ENCODE measurements at regions not wholly inside any gene's neighbourhood (a gene's known extent, or its start where the extent isn't known, plus 50 kb on each side); places are given as distances from the start of the nearest gene placed in this dataset.
"Not testable (repeated sequence)": the region's sequence is repeated elsewhere in the genome, so short reads cannot be mapped to it uniquely, and the experiment has no call there.

DNA sequence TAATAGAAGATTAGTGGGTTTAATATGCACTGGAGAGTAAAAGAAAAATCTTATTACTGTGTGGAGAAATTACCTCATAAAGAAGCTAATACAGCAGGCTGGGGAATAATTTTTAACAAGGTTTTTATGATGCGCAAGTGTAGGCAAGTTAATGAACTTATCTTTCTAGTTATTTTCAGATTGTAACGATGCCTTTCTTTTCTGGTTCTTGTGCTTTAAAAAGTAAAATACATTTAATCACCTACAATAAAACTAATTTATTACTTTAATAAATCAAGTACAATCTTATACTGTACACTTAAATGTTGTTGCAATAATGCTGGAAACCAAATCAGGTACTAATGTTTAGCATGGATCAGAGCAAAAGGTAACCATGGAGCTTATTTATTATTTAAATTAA, 266.6 kb downstream of the ZIC1 start:
- DNase-seq, result no peak

DNA sequence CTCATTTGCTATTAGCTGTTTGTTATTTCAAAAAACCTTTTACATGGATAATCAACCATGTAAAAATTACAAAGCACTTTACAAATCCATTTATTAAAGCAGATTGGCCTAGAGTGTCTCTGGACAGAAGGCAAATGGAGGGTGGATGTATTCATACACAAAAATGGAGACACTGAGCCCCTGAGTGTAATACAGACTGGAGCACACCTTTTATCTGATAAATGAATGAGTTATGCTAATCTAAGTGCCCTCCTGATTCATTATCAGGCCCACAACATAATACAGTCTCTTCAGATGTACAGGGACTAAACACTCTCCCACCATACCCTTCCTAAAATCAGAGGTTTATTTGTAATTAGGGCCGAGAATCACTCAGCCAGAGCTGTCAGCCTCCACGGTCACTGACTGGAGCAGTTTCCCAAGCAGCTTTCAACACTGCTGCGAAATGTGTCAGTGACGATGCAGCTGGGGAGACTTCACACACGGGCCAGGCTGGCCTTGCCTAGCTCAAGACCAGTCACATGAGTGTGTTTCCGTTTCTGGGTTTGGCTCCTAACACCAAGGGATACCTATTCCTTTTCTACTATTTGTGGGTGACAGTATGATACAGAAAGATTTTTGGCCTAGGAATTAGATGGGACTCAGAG, 271.8 kb downstream of the ZIC1 start:
- DNase-seq, result no peak

DNA sequence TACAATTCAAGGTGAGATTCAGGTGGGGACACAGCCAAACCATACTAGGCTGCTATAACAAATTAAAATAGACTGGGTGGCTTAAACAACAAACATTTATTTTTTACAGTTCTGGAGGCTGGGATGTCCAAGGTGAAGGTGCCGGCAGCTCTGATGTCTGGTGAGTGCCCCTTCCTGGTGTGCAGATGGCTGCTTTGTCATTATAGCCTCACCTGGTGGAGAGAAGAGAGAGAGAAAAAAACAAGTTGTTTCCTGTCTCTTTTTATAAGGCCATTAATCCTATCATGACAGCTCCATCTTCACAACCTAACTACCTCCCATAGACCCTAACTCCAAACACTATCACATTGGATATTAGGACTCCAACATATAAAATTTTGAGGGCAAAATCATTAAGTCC, 279.7 kb downstream of the ZIC1 start:
- no peak for DNase-seq

DNA sequence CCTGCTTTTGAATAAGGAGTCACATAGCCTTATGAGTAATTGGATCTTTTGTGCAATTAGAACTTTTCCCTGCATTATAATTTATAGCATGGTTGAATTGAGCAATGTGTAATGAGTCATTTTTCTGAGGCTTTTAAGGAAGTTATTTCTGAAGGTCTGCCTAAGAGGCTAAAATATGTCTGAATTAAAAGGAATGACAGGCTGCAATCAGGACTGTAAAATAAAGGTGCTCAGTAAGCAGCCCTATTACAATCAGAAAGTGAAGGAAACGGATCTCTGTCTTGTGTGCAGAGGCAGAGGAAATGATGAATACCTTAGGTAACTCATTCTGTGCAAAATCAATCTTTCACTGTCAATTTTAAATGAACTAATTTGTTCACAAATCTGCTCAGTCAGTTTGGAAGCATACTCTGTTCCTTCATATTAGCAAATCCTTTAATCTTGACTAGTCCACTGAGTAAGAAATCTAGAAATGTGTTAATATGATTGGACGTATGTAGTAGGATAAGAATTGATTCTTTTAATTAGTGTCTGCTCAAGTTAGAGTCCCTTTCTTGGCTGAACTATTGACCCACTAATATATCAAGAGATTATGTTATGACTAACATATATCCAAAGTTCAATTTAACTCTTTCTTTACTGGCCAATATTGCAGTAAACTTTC, 290.1 kb downstream of the ZIC1 start:
- DNase-seq, result no peak

DNA sequence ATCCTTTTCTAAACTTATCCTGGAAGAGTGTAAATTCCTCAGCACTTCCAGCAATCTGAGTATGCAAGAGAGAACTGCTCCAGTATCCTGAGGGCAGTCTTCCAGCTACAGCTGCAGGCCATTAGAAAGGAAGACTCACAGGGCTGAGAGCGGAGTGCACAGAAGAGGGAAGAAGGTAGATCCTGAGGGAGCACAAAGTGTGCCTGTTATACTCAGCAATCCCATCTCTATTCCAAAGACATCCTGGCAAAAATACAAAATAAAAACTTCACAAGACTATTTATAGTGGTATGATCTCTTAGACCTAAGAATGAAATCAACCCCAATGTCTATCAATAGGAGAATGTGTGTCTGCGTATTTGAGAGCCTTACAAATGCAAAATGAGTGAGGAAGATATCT, 292.0 kb downstream of the ZIC1 start:
- DNase-seq, result no peak

DNA sequence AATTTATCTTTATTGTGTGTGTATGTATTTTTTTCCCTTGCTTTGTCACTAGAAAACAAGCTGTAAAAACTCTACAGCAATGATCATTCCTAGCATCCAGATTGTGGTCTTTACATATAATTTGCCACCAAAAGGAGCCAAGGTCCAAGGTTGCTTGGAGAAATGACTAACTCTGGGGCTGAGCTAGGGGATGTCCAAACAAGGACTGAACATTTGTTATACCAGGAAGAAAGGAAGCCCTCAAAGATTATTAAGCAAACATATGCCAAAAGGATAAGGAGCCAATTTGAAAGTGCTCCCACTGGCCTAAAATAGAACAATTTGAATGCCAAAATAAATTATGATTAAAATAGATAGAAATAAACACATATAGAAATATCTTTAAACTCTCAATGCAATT, 293.3 kb downstream of the ZIC1 start:
- no peak for DNase-seq

DNA sequence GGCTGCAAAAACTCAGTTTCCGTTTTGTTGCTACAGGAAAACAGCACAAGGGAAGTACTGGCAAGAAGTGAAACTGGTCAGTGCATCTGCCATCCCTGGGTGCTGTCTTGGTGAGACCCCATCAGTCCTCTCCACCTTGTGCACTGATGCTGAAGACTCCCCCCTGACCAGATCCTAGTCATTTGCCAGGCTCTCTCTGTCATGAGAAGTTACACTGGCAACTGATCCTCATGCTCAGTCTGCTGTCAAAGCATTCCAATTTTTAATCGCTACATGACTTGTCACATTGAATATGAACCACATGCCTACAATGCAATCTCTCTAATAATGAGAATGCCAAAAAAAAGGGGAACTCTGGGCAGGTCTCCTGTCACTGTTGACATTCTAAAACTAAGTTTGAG, 296.5 kb downstream of the ZIC1 start:
- no peak for DNase-seq

DNA sequence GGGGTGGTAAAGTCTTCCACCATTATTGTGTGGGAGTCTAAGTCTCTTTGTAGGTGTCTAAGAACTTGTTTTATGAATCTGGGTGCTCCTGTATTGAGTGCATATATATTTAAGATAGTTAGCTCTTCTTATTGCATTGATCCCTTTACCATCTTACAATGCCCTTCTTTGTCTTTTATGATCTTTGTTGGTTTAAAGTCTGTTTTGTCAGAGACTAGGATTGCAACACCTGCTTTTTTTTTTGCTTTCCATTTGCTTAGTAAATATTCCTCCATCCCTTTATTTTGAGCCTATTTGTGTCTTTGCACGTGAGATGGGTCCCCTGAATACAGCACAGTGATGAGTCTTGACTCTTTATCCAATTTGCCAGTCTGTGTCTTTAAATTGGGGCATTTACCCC, 301.6 kb downstream of the ZIC1 start:
- not testable (repeated sequence) for DNase-seq

DNA sequence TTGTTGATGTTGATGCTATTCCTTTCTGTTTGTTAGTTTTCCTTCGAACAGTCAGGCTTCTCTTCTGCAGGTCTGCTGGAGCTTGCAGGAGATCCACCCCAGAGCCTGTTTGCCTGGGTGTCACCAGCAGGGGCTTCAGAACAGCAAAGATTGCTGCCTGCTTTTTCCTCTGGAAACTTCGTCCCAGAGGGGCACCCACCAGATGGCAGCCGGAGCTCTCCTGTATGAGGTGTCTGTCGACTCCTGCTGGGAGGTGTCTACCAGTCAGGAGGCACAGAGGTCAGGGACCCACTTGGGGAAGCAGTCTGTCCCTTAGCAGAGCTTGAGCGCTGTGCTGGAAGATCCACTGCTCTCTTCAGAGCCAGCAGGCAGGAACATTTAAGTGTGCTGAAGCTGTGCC, 303.2 kb downstream of the ZIC1 start:
- no peak for DNase-seq

DNA sequence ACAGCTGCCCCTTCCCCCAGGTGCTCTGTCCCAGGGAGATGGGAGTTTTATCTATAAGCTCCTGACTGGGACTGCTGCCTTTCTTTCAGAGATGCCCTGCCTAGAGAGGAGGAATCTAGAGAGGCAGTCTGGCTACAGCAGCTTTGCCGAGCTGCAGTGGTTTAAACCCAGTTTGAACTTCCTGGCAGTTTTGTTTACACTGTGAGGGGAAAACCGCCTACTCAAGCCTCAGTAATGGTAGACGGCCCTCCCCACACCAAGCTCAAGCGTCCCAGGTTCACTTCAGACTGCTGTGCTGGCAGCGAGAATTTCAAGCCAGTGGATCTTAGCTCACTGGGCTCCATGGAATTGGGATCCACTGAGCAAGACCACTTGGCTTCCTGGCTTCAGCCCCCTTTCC, 303.6 kb downstream of the ZIC1 start:
- DNase-seq, result not testable (repeated sequence)

DNA sequence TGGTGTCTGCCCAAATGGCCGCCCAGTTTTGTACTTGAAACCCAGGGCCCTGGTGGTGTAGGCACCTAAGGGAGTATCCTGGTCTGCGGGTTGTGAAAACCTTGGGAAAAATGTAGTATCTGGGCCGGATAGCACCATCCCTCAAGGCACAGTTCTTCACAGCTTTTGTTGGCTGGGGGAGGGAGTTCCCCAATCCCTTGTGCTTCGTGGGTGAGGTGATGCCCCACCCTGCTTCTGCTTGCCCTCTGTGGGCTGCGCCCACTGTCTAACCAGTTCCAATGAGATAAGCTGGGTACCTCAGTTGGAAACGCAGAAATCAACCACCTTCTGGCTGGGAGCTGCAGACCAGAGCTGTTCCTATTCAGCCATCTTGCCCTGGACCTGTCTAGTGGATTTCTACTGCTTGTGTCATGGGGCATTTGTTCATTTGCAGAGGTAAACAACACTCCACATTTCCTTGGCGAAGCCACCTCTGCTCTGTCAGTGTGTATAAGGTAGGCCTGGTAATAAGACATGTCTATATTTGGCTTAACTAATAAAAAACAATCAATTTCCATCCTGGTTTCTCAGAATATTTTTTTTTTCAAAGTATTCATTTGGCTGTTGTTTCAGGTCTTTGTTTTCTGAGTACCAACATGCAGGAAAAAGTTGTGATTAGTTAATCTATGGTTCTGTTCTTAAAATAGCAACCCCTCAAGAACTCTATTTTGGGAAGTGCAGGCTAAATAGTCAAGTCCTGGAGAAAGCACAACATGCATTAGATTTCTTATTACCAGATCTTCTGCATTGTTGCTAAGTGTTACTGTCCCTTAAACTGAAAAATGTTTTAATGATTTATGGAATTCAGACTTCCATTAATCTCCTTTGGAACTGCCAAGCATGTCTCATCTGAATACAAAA, 304.3 kb downstream of the ZIC1 start:
- no peak for DNase-seq

DNA sequence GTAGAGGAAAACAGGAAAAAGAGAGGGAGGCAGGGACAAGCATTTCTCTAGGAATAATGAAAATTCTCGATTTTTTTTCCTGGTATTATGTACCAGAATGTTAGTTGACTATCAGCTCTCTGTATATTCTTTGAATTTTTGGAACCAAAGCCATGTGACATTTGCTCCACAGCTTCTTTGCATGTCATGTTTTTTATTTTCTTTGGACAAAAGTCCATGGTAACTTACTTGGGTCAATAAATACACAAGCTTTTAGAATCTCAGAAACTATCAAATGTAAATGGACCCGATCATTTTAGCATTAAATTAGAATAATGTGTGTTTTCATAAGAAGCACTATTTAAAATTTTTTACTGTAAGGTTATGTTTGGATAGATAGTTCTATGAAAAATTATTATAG, 320.5 kb downstream of the ZIC1 start:
- DNase-seq, result no peak

DNA sequence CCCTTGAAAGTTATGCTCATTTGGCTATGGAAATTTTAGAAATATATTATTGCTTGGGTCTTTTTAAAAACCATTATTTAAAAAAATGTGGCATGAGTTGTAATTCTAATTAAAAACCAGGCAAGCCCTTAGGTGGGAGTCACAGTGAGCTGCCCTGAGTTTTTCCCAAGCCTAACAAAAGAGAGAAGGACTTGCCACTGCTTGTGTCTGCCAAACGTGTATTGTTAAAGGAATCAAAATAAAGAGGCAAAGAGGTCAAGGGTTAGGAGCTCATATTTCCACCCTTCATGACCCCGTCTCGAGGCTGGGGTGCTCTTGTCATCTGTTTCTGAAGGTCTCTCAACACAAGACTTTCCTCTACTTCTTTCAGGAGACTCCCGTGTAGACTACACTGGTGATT, 321.1 kb downstream of the ZIC1 start:
- no peak for DNase-seq

DNA sequence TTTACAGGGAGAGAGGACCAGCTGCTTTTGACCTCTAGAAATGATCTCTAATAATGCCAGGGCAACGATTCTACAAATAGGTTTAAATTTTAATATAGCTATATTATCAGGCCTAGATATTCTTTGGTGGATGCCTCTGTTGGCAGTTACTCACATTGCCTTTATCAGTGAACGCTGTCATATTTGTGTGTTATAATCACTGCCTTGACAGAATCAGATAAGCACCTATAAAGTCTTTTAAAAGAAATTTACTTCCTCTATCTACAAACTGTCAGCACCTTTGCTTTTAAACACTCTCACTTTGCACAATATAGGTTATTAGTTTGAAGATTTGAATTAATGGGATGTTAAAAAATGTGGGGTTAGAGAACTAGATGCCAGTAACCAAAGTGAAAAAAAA, 324.1 kb downstream of the ZIC1 start:
- DNase-seq, result no peak

DNA sequence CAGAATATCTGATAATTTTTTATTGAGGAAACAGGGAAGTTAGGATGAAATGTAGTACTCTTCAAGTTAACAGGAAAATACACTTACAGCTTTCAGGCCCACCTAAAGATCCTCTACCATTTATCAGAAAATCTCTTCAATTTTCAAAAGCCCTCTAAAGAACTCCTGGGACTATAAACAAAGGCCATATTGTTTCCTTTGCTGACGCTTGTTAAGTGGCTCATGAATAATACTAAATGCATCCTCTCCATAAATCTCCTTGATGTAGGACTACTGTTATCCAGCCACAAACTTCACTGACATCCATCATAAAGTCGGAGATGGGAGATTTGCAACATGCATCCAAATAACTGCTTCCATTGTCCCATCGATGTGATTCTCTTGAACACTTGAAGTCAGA, 326.5 kb downstream of the ZIC1 start:
- no peak for DNase-seq

DNA sequence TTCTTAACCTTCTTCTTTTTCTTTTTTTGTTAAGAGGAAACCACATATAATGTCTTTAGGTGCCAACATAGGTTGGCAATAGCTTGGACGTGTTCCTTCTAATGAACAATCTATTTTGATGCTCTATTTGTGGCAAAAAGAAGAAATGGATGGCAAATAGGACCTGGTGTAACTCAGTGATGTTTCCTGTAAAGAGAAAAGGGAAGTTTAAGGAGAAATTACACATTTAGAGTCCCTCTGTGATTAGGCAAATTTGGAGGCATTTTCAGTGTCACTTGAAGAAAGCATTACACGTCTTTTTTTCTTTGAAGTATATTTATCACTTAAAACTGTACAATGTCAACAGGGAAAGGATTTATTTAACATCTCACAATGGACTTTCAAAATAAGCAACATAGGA, 327.1 kb downstream of the ZIC1 start:
- no peak for DNase-seq

DNA sequence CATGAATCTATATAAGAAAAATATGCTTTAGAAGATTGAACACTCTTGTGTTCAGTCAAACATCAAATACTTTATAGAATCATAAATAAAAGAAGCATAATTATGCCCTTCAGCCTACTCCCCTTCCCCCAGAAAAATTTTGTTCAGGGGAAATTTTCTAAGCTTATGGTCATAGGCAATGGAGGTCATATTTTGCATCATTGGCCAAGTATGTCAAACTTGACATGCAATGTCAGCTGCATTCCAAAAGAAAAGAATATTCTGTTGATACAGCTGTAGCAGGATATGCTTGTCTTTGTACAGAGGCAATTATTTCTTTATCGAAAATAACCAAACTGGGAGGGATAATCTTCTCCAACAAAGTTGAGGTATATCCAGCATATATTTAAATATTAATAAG, 328.2 kb downstream of the ZIC1 start:
- DNase-seq, result no peak

DNA sequence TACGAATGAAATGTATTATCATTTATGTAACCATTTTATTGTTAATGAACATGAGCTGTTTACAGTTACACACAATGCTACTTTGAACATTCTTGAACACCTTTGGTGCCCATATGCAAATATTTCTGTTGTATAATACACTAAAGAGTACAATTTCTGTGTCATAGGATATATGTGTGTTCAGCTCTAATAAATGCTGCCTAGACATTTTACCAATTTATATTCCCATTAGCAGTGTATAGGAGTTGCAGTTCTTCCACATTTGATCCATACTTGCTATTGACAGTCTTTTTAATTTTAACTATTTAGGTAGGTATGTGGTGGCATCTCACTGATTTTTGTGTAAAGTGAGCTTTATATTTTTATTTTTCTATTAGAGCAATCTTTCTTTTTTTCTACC, 331.8 kb downstream of the ZIC1 start:
- DNase-seq, result no peak

DNA sequence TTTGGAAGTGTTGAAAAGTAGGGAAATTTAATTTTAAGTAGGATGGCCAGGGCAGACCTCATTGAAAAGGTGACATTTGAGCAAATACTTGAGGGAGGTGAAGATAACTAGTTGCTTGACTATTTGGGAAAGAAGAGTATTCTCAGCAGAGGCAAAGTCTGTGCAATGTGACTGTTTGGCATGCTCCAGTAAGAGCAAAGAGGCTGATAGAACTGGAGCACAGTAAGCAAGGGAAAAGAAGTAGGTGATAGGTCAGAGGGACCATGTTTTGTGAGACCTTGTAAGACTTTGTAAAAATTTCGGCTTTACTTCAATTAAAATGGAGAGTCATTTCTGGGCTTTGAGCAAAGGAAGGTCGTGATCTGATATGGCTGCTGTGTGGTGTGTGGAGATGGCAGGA, 335.8 kb downstream of the ZIC1 start:
- DNase-seq, result no peak

DNA sequence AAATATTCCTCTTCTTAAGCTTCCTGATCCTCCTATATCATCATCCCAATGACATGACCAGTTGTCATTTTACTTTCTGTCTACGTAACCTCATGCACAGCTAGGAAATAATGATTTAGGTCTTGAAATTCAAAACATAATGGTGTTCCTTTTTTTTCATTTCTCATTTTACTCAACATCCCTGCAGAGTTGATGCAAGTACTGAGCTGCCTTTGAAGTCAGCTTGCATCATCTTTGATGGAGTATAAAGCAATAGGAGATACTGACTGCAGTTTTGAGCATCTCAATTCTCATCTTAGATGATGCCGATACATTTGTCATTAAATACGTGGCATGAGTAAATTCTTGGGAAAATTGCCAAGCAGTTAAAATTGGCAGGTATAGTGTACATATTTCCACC, 346.1 kb downstream of the ZIC1 start:
- DNase-seq, result no peak

DNA sequence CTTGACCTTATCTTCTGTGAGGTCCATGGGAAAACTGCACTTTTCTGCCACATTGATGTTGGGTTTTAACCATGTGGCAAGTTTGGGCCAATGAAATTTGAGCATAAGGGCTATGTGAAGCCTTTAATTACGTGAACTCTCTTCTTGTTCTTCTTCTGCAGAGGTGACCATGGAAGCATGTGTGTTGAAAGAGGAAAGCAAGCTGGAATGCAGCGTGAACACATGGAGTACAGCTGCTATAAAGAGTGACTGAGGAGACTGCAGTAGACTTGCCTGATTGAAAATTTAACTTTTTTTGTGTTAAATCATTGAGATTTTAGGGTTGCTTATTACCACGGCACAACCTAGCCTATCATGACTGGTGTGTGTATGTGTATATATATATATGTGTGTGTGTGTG, 347.3 kb downstream of the ZIC1 start:
- no peak for DNase-seq

DNA sequence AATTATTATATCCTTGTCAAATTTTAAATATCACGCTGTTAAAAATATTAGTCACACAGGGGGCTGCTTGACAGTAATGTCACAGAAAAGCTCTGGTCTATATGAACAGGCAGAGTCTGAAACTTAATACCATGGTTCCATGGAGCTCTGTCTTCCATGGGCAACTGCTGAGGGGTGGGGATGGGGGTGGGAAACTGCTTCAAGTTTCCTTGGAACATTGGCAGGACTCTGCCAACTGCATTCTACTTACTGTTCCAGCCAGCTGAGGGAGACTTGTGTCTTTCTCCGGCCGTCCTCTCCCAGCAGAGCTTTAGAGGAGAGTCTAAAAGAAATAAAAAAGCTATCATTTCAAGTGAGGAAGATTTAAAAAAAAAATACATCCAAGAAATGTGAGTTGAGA, 348.7 kb downstream of the ZIC1 start:
- no peak for DNase-seq

DNA sequence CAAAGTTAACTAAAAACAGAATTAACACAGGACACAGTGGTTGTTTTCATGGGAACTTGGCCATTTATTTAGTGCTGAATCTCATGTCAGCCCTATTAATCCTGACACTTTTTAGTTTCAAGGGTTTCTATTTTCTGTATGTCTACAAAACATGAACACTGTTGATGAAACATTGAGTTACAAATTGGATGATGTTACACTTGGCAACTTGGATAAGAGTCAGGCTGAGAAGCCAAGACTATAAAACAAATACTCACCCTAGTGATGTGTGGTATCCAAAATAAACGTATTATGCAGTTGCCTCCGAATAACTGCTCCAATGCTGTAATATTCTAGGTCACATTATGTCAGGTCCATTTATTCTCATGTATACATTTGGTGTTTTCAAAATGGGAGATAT, 349.6 kb downstream of the ZIC1 start:
- no peak for DNase-seq

DNA sequence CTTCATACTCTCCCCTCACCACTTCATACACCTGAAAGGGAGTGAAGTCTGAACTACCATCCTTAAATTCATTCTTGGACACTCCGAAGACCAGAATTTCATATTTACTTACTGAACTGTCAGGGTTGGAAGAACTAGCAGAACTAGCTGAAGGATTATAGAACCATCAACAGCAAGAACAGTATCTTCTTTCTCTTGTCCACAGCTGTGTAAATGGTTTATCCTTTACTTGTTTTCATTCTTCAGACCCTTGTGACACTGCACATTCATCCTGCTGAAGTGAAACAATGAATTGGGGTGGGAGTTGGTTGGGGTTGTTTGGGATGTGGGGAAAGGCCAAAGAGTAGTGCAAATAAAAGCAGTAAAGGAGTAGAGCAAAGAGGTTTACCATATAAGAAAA, 350.9 kb downstream of the ZIC1 start:
- no peak for DNase-seq
